DND-41 (cell line): ENCODE measurements at regions not wholly inside any gene's neighbourhood (a gene's known extent, or its start where the extent isn't known, plus 50 kb on each side); places are given as distances from the start of the nearest gene placed in this dataset.

Experiments used
- ATAC-seq: fragments of 200-7000 bp; cut with Tn5 transposase; 3 replicates; pipeline ENCODE4 v1.9.1; 2021; ENCODE audit warnings: low read depth; ENCODE audit not compliant: insufficient read depth
- DNase-seq: peaks from one replicate; pipeline ENCODE4 v3.0.0-alpha.2; 2020
- H2AFZ ChIP-seq: 2 replicates; pipeline ENCODE4 v1.6.0; 2012; ENCODE audit warnings: low read depth, low read length
- H3K27ac ChIP-seq: 2 replicates; pipeline ENCODE4 v1.5.1; 2012; ENCODE audit warnings: low read length, inconsistent platforms
- H3K27me3 ChIP-seq: fragments of 200-600 bp; sonication (generic); 2 replicates; pipeline ENCODE4 v1.6.0; 2012; ENCODE audit warnings: low read length, mild to moderate bottlenecking, inconsistent platforms; ENCODE audit not compliant: insufficient read depth, poor library complexity
- H3K36me3 ChIP-seq: 2 replicates; pipeline ENCODE4 v1.5.1; 2012; ENCODE audit warnings: low read length, inconsistent platforms; ENCODE audit not compliant: insufficient read depth
- H3K4me1 ChIP-seq: 2 replicates; pipeline ENCODE4 v1.5.1; 2012; ENCODE audit warnings: mild to moderate bottlenecking, low read length; ENCODE audit not compliant: insufficient read depth
- H3K4me2 ChIP-seq: 2 replicates; pipeline ENCODE4 v1.6.0; 2012; ENCODE audit warnings: mild to moderate bottlenecking, moderate library complexity, low read length, inconsistent platforms; ENCODE audit not compliant: insufficient read depth
- H3K4me3 ChIP-seq, 2 experiments: fragments of 200-600 bp in 1 of 2; shearing (Covaris generic) in 1 of 2; 2 replicates each; pipeline ENCODE4 v1.5.1; 2012 to 2016; ENCODE audit warnings: inconsistent platforms in 2 of 2, low read length in 2 of 2, mild to moderate bottlenecking in 2 of 2, low read depth in 1 of 2, moderate library complexity in 1 of 2
- H3K79me2 ChIP-seq: 2 replicates; pipeline ENCODE4 v1.6.0; 2012; ENCODE audit warnings: low read length, inconsistent platforms; ENCODE audit not compliant: insufficient read depth
- H3K9ac ChIP-seq: 2 replicates; pipeline ENCODE4 v1.6.0; 2012; ENCODE audit warnings: low read depth, mild to moderate bottlenecking, inconsistent platforms, low read length, moderate library complexity
- H3K9me3 ChIP-seq: 2 replicates; pipeline ENCODE4 v1.5.1; 2012; ENCODE audit warnings: low read length, moderate library complexity, mild to moderate bottlenecking, inconsistent platforms; ENCODE audit not compliant: insufficient read depth, severe bottlenecking
- H4K20me1 ChIP-seq: 2 replicates; pipeline ENCODE4 v1.6.0; 2012; ENCODE audit warnings: low read length; ENCODE audit not compliant: insufficient read depth
- EZH2 ChIP-seq: IDR thresholded peaks from 3 replicates; pipeline ENCODE4 v1.6.1; 2012; ENCODE audit warnings: borderline replicate concordance, low read depth, mild to moderate bottlenecking, moderate library complexity, low read length, inconsistent platforms; ENCODE audit not compliant: severe bottlenecking
- TF ChIP-seq, protein P1 (sequence below): IDR thresholded peaks from 2 replicates; pipeline ENCODE4 v1.5.1; 2012; ENCODE audit warnings: borderline replicate concordance, low read length, moderate library complexity, mild to moderate bottlenecking; ENCODE audit not compliant: poor library complexity, severe bottlenecking; ENCODE audit errors: extremely low read depth

DNA sequence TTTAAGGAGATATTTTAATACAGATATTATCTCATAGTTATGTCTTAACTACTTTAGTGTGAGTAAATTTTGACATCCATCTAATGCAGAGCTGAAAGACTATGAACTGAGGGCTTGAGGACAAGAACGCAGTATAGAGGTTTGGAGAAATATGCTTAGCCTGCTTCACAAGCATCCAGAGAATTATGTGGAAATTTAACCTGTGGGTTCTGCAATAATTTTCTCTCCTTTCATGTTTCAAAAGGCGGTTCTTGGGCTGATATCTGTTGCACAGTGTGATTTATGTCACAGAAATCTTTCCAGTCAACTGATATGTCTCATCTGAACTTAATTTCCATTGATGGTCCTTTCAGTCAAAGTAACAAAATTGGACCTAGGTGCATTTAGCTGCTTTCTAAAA, 371.9 kb upstream of the VRK2 start:
- Histone ChIP-seq H3K79me2 (no peaks in the 10 kb centered on the region), H3K27me3 (no peaks in the 10 kb centered on the region), H3K4me3 (no peak overlapping the region), H3K4me2 (no peak overlapping the region), H3K36me3 (no peaks in the 10 kb centered on the region), H3K27ac (no peak overlapping the region), H3K9me3 (no peaks in the 10 kb centered on the region), H2AFZ (no peak overlapping the region), H4K20me1 (no peaks in the 10 kb centered on the region), H3K9ac (no peak overlapping the region), H3K4me1 (no peaks in the 10 kb centered on the region)
- ATAC-seq, result no peak
- DNase-seq, result no peak
- TF ChIP-seq, protein P1, sequence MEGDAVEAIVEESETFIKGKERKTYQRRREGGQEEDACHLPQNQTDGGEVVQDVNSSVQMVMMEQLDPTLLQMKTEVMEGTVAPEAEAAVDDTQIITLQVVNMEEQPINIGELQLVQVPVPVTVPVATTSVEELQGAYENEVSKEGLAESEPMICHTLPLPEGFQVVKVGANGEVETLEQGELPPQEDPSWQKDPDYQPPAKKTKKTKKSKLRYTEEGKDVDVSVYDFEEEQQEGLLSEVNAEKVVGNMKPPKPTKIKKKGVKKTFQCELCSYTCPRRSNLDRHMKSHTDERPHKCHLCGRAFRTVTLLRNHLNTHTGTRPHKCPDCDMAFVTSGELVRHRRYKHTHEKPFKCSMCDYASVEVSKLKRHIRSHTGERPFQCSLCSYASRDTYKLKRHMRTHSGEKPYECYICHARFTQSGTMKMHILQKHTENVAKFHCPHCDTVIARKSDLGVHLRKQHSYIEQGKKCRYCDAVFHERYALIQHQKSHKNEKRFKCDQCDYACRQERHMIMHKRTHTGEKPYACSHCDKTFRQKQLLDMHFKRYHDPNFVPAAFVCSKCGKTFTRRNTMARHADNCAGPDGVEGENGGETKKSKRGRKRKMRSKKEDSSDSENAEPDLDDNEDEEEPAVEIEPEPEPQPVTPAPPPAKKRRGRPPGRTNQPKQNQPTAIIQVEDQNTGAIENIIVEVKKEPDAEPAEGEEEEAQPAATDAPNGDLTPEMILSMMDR, result no peak
- TF ChIP-seq EZH2, result no peak

- no peaks in the 10 kb centered on the region for H3K4me1 ChIP-seq
- ATAC-seq (no peak), DNase-seq (no peak)
- no peaks in the 10 kb centered on the region for H4K20me1 ChIP-seq
- H3K36me3 ChIP-seq, result no peaks in the 10 kb centered on the region
- no peak overlapping the region for H3K4me3 ChIP-seq
- TF ChIP-seq, protein P1, result no peak
- H3K27ac ChIP-seq, result no peak overlapping the region
- H3K9me3 ChIP-seq, result no peaks in the 10 kb centered on the region
- no peaks in the 10 kb centered on the region for H3K79me2 ChIP-seq
- no peaks in the 10 kb centered on the region for H3K27me3 ChIP-seq
- H2AFZ ChIP-seq, result no peak overlapping the region
- H3K4me2 ChIP-seq, result no peak overlapping the region
- no peak overlapping the region for H3K9ac ChIP-seq
These were observed 369.3 kb upstream of the VRK2 start for GRCh38 chr2:57677296-57677695.

DNA sequence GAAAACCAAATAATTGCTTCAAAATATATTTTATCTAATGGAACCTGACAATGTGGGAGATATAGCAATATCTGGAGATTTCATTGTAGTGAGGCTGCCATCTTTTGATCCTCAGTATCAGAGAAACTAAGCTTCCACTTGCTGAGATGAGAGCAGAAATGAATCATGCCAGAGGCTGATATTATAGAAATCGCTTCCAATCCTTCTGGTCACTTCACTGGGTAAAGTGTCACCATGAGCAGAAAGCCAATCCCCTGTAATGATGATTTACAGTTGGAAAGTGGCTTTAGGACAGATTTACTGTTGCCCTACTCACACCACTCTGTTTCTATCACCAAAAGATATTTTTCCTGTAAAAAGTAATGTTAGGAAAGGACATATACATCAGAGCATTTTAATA, 365.0 kb upstream of the VRK2 start:
- Histone ChIP-seq H3K27me3 (no peaks in the 10 kb centered on the region), H3K4me2 (no peak overlapping the region), H2AFZ (no peak overlapping the region), H3K9me3 (no peaks in the 10 kb centered on the region), H3K9ac (no peak overlapping the region), H3K4me1 (no peaks in the 10 kb centered on the region), H3K27ac (no peak overlapping the region), H4K20me1 (no peaks in the 10 kb centered on the region), H3K79me2 (no peaks in the 10 kb centered on the region), H3K36me3 (no peaks in the 10 kb centered on the region), H3K4me3 (no peak overlapping the region)
- no peak for TF ChIP-seq EZH2
- TF ChIP-seq, protein P1, result no peak
- DNase-seq, result no peak
- ATAC-seq, result no peak

DNA sequence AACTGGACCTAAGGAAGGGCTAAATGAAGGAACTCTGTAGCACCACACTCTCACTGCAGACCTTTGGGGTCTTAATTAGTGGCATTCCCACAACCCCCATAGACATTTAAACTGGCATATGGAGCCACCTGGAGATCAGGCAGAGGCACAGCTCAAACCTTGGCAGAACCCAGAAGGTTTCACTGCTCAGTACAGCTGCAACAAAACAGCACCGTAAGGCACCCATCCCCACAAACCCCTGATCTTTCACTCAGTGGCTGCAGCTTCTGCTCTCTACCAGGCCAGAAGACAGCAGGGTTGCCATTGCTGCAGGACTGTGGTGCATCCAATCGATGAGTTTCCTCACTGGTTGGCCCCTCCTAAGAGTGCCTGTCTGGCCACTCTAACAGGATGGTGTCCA, 361.6 kb upstream of the VRK2 start:
- Histone ChIP-seq H2AFZ (no peak overlapping the region), H3K36me3 (no peaks in the 10 kb centered on the region), H3K9me3 (no peaks in the 10 kb centered on the region), H3K4me3 (no peak overlapping the region), H3K4me2 (no peak overlapping the region), H4K20me1 (no peaks in the 10 kb centered on the region), H3K4me1 (no peaks in the 10 kb centered on the region), H3K27ac (no peak overlapping the region), H3K79me2 (no peaks in the 10 kb centered on the region), H3K27me3 (no peaks in the 10 kb centered on the region), H3K9ac (no peak overlapping the region)
- DNase-seq (no peak), ATAC-seq (no peak)
- no peak for TF ChIP-seq EZH2
- TF ChIP-seq, protein P1, result no peak
